HG03095 (cell line): ENCODE measurements at regions not wholly inside any gene's neighbourhood (a gene's known extent, or its start where the extent isn't known, plus 50 kb on each side); places are given as distances from the start of the nearest gene placed in this dataset.

ENCODE experiments used
- ATAC-seq: cut with Tn5 transposase; IDR thresholded peaks from one replicate; pipeline ENCODE4 v1.9.1; 2021; ENCODE audit warnings: moderate library complexity; ENCODE audit not compliant: unreplicated experiment

DNA sequence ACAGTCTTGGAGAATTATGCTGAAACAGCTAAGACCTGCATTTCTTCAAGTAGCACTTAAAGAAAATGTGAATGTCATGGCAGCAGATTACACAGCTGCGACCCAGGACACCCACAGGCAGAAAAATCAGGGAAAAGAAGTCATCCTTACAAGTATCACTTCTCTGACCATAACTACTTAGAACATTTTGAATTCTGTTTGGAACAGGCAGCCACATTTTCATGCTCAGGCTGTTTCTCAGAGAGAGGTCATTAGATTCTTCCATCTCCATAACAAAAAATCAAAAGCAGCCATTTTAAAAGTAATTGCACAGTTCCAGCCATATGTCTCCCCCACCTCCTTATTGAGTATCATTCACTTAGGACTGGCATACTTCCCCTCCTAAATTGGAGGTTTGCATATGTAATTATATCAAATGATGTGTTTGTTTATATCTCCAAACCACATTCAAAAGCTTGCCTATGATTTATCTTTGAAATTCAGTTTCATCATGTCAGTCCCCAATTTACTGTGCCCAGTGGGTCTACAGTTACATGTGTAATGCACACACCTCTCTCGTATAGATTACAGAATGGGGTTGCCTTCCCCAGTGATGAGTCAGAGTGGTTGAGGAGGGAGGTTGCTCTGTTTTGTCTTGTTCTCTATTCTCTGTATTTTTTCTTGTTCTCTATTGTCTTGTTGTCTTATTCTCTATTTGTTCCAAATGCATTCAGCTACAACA is 276.5 kb upstream of the MTNR1B start:
- ATAC-seq = no peak

- no peak for ATAC-seq
Observed at GRCh38 chr11:92696076-92696475, 273.4 kb upstream of the MTNR1B start.

DNA sequence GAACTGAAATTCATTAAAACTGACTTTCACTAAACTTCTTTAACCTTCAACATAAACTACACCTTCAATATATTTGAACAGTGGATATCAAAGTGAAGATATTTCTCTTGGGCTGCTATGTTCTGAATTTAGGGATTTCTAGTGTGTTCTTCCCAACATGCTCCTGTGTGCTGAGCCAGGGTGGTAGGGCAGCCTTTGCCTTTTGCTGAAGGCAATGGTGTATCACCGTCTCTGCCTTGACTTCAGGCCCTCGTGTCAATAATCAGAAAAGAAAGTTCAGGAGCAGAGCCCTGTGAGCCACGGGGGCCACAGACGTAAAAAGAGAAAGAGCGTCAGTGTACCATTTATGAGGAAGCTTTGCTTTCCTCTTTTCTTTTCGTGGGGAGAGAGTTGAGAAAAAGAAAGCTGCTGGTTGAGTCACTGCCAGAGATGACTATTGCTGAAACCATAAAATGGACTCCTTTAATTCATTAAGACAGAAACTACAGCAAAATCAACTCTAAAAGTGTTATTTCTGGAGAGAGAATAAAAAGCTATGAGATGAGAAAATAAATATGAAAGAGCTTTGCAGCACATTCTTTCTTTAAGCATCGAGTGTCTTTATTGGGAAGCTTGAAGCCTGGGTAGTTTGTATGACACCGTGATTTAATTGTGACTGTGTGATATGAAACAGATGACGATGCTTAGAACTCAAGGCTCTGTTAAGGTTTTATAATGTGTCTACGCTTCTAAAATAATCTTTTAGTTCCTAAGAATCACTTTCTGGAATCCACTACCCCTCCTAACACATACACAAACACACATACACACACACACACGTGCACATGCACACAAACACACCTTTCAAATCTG is 271.8 kb upstream of the MTNR1B start:
- ATAC-seq = no peak

DNA sequence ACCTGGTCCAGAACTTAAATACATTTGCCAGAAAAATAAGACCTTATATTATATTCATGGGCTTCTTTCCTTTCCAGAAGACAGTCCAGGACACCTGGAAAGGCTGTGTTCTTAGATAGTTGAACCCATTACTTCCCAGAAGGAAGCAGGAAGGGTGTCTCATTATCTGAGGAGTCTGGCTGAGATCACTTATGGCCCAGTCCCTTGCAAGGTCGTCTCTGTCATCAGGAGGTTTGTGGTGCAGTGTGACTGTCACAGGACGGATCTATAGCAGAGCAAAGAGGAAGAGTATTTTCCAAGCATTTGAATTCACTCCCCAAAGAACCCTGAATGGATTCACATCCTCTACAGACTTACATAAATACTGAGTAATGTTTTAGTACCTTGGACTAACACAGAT is 270.7 kb upstream of the MTNR1B start:
- ATAC-seq = no peak

DNA sequence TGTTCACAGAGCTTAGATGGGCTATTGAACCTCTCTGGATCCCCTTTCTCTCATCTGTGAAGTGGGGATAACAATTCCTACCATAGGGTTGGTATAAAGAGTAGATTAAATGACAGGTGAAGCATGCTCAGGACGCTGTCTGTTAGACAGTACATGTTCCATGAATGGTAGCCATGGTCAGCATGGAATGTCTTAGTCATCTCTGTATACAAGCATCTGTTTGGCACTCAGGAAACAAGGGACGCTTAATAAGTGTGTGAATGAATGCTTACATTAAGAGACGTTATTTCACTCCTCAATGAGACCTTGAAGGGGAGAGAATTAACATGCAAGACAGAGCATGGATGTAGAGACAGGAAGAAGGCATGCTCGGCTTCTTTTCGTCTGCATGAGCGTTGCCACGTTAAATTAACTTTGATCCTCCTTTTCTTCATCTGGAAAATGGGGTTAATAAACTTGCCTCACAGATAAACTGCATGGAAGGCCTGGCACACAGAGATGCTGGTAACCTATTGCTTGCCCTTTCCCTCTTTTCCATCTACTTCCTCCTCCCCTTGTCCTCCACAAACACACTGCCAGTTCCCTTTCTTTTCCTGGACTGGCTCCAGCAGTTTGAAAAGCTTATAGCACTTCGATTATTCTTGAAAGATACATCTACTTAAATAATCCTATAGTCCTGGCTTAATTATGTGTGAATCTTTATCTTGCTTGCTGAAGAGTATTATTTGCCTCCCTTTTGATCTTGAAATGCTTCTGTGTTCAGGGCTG is 267.2 kb upstream of the MTNR1B start:
- no peak for ATAC-seq

DNA sequence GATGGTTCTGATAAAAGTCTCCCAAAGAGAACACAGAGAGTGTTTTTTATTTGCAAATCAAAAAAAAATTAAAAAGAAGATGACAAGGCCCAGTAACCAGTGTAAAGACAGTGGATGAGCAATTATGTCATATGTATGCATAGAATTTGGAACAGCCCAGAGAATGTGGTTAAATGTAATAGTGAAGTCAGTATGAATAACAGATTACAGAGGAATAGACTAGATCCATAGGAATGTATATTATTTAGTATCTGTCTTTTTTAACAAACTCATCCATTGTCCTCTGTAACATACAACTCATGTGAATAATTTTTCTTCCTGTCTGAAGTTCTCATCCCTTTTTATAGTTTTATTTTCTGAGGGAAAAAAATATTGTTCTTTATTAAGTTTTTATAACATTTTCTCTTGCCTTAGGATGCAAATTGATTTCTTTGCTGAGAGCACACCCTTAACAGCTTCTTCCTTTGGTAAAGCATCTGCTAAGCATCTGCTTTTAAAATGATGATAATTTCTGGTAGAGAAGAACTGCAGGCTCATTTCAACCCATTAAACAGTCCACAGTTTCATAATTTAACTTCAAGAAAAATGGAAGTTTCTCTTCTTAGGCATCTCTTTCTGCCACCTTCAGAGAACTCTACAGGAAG is 266.5 kb upstream of the MTNR1B start:
- no peak for ATAC-seq

GRCh38 chr11:92703449-92703830 is 266.0 kb upstream of the MTNR1B start:
- ATAC-seq = no peak

- ATAC-seq = no peak
Observed at GRCh38 chr11:92707173-92707619, 262.3 kb upstream of the MTNR1B start.

DNA sequence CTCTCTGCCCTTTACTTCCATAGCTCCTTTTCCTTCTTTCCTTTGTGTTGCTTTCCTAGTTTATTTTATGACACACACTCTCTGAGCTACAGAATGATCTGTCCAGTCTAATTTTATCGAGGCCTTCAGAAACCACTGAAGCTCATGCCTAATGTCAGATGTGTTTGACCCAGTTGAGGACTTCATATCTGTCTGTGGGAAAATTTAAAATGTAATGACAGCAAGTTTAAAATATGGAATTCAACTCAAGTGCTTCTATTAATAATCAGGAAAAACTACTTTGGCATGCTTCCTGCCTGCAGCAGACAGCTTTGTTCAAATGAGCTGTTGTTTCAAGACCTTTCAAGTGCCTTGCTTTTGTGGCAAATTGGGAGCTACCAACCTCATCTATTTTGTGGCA is 261.8 kb upstream of the MTNR1B start:
- ATAC-seq = no peak

GRCh38 chr11:92709329-92709728 is 260.1 kb upstream of the MTNR1B start:
- no peak for ATAC-seq

- no peak for ATAC-seq
Observed at GRCh38 chr11:92711926-92712325, 257.5 kb upstream of the MTNR1B start.

DNA sequence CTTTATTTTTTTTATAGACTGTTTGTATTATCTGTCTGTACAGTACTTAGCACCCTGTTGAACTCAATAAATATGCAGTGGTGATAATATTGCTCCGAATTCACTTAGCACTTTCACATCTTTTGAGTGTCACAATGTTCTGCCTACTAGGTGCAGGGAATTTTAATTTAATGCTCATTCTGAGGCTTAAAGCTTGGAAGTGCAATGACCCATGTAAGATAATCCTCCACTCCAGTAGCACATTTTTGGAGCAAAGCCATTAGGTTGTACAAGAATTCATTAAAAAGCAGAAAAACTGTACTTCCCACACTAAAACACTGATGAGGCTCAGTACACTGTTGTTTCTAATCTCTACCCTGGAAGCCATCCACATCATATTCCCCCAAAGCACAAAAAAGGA is 255.3 kb upstream of the MTNR1B start:
- no peak for ATAC-seq

DNA sequence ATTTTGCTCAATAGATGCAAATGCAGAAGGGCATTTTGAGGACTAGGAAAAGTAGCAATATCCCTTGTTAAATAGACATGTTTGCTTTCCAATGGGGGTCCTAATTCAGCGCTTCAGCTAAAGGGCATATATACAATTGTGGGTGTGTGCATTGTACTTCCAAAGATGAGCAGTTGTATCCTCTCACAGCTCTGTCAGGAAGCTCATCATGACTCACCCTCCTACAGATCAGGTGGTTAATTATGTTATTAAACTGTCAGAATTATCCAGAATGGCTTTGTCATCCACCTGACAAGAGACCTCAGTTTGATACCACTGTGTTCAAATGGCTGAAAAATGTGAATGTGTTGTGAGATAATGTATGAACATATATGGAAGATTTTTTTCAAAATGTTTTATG is 252.2 kb upstream of the MTNR1B start:
- no peak for ATAC-seq

DNA sequence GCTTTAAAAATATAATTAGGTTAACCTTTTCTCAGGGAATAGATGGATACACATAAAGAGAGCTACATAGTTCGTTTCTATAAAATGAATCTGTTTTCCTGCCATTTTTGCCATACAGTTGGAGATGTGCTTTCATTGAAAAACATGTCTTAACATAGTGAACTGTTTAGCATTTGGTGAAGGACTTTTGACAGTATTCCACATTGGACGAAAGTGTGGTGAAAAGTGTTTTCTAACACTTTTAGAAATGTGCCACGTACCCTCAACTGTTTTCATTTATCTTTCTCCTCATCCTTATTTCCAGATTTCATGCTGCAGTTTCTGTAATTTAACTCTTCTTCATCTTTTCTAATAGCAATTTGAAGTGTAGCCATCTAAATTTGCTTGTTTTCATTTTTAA is 249.1 kb upstream of the MTNR1B start:
- no peak for ATAC-seq

GRCh38 chr11:92725352-92725751 is 244.1 kb upstream of the MTNR1B start:
- no peak for ATAC-seq

- ATAC-seq = no peak
Observed at GRCh38 chr11:92727123-92727522, 242.3 kb upstream of the MTNR1B start.

GRCh38 chr11:92727769-92728168 is 241.7 kb upstream of the MTNR1B start:
- ATAC-seq = no peak

- no peak for ATAC-seq
Observed at GRCh38 chr11:92728628-92729027, 240.8 kb upstream of the MTNR1B start.

DNA sequence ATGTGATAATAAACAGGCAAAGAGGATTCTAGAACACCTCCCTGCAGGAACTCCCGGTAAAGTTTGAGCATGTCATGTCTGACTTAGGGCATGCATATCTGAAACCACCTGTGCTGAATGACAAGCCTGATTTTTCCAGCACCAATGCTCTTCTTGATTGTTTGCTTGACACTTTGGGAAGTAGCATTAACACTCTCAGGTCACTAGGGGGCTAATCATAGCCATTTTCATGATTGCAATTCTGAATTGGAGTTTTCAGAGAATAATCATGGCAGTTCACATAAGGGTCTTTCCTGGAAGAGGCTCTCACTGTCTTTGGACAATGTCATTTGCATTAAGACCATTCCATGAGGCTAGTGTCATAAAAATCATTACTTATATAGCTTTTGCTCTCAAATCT is 234.4 kb upstream of the MTNR1B start:
- ATAC-seq = no peak

DNA sequence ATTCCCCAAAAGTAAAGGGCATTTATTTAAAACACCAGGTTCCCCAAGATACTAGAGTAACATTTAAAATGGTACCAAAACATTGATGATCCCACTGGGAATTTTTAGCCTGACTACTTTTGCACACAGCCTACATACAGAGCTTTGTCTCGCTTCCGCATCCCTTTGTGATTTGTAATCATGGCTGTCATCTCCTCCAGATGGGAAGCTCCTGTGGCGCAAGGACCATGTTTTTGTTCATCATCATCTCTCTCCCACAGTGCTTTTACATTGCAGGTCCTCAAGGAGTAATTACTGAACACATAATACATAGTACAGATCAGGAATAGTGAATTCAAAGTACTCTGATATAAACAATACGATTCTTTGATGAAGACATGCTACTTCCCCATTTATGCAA is 231.2 kb upstream of the MTNR1B start:
- ATAC-seq = no peak

- ATAC-seq = no peak
Observed at GRCh38 chr11:92739041-92739440, 230.4 kb upstream of the MTNR1B start.
